HG02678 (cell line): ENCODE measurements at regions not wholly inside any gene's neighbourhood (a gene's known extent, or its start where the extent isn't known, plus 50 kb on each side); places are given as distances from the start of the nearest gene placed in this dataset.

ENCODE experiments used
- ATAC-seq: cut with Tn5 transposase; IDR thresholded peaks from one replicate; pipeline ENCODE4 v1.9.1; 2021; ENCODE audit warnings: mild to moderate bottlenecking, moderate library complexity; ENCODE audit not compliant: unreplicated experiment

- no peak for ATAC-seq
These were observed 206.9 kb downstream of the MATN1 start for GRCh38 chr1:30516485-30516858.

GRCh38 chr1:30515755-30516484, 207.5 kb downstream of the MATN1 start:
- ATAC-seq = no peak

GRCh38 chr1:30514945-30515344, 208.4 kb downstream of the MATN1 start:
- no peak for ATAC-seq

- no peak for ATAC-seq
These were observed 209.2 kb downstream of the MATN1 start for GRCh38 chr1:30514137-30514654.

- no peak for ATAC-seq
These were observed 209.8 kb downstream of the MATN1 start for GRCh38 chr1:30513396-30514136.

- ATAC-seq = no peak
These were observed 210.5 kb downstream of the MATN1 start for GRCh38 chr1:30512914-30513265.

- ATAC-seq = no peak
These were observed 211.1 kb downstream of the MATN1 start for GRCh38 chr1:30511991-30512913.

- no peak for ATAC-seq
These were observed 211.8 kb downstream of the MATN1 start for GRCh38 chr1:30511563-30511962.

GRCh38 chr1:30511106-30511505, 212.3 kb downstream of the MATN1 start:
- ATAC-seq = no peak

- ATAC-seq = no peak
These were observed 213.7 kb downstream of the MATN1 start for GRCh38 chr1:30509670-30510069.

GRCh38 chr1:30508611-30509010, 214.8 kb downstream of the MATN1 start:
- ATAC-seq = no peak

- no peak for ATAC-seq
These were observed 215.3 kb downstream of the MATN1 start for GRCh38 chr1:30508175-30508448.

GRCh38 chr1:30507401-30508174, 215.8 kb downstream of the MATN1 start:
- no peak for ATAC-seq

- ATAC-seq = no peak
These were observed 216.4 kb downstream of the MATN1 start for GRCh38 chr1:30507016-30507312.

GRCh38 chr1:30506291-30507015, 216.9 kb downstream of the MATN1 start:
- ATAC-seq = no peak

- no peak for ATAC-seq
These were observed 217.5 kb downstream of the MATN1 start for GRCh38 chr1:30505853-30506252.

- ATAC-seq = no peak
These were observed 230.9 kb downstream of the MATN1 start for GRCh38 chr1:30492451-30492850.

- ATAC-seq = no peak
These were observed 231.6 kb downstream of the MATN1 start for GRCh38 chr1:30491831-30492230.

- ATAC-seq = no peak
These were observed 232.8 kb downstream of the MATN1 start for GRCh38 chr1:30490554-30491053.

- no peak for ATAC-seq
These were observed 233.5 kb downstream of the MATN1 start for GRCh38 chr1:30489737-30490389.
